ENCODE measurements at regions not wholly inside any gene's neighbourhood (a gene's known extent, or its start where the extent isn't known, plus 50 kb on each side); places are given as distances from the start of the nearest gene placed in this dataset.

- TF ChIP-seq CTCF (IDR thresholded peaks at IDR 0.05; ENCODE audit: low read depth, low read length) (no peak), EZH2phosphoT487 (IDR thresholded peaks at IDR 0.05; ENCODE audit: low read depth) (no peak)
These were observed 737.6 kb downstream of the SLC16A7 start for GRCh38 chr12:60333461-60333860.

All from OCI-LY3 (cell line).